A549 (cell line): ENCODE measurements at regions not wholly inside any gene's neighbourhood (a gene's known extent, or its start where the extent isn't known, plus 50 kb on each side); places are given as distances from the start of the nearest gene placed in this dataset.

ENCODE experiments used
- ATAC-seq, 2 experiments: fragments of 200-7000 bp in 1 of 2; fragments of >200 bp in 1 of 2; cut with Nextera tagmentation in 1 of 2; cut with Tn5 transposase in 1 of 2; 3 replicates each; pipeline versions ENCODE4 v1.8.0 to v1.9.1; 2018 to 2020; ENCODE audit warnings: mild to moderate bottlenecking in 1 of 2, moderate library complexity in 1 of 2
- CTCF ChIA-PET: fragments of 300-600 bp; sonication (Branson Sonifier 250); formaldehyde crosslinking; extraction: SDS; loops from one replicate; lab custom pipeline; 2021; ENCODE audit warnings: antibody characterized with exemption, inconsistent platforms; lab: Yijun Ruan, JAX
- POLR2A ChIA-PET: fragments of 350-600 bp; formaldehyde crosslinking; extraction: SDS; loops from one replicate; lab custom pipeline; 2021; ENCODE audit warnings: antibody characterized with exemption, inconsistent platforms; lab: Yijun Ruan, JAX
- DNase-seq, 2 experiments: peaks; one replicate each; pipeline versions ENCODE4 v3.0.0 to v3.0.0-alpha.2; 2011 to 2016; ENCODE audit warnings: low read depth in 1 of 2, low spot score in 1 of 2
- FAIRE-seq: peaks from 2 replicates; lab custom pipeline; 2011; peaks lifted over from hg19 to GRCh38; lab: Jason Lieb, UNC
- H3K27ac ChIP-seq, 2 experiments: fragments of >200 bp; sonication (Bioruptor Twin); formaldehyde crosslinking; 3 replicates each; pipeline ENCODE4 v1.5.1; 2016 to 2017
- H3K4me1 ChIP-seq: fragments of >200 bp; sonication (Bioruptor Twin); formaldehyde crosslinking; 3 replicates; pipeline ENCODE4 v1.6.1; 2016
- H3K4me2 ChIP-seq: fragments of >200 bp; sonication (Bioruptor Twin); formaldehyde crosslinking; 3 replicates; pipeline ENCODE4 v1.6.1; 2016
- H3K4me3 ChIP-seq: fragments of >200 bp; sonication (Bioruptor Twin); formaldehyde crosslinking; 3 replicates; pipeline ENCODE4 v1.5.1; 2016
- H3K9me3 ChIP-seq: fragments of >200 bp; sonication (Bioruptor Twin); formaldehyde crosslinking; 3 replicates; pipeline ENCODE4 v1.6.1; 2016
- BHLHE40 ChIP-seq: IDR thresholded peaks from 2 replicates; pipeline ENCODE4 v1.6.1; 2012; ENCODE audit warnings: low read depth, low read length, inconsistent platforms
- CBX2 ChIP-seq: fragments of 200-600 bp; sonication (generic); IDR thresholded peaks from 2 replicates; pipeline ENCODE4 v1.6.1; 2016; ENCODE audit warnings: low read depth, mild to moderate bottlenecking, borderline replicate concordance
- CHD2 ChIP-seq: fragments of 150-350 bp; IDR thresholded peaks from 2 replicates; pipeline ENCODE4 v1.6.1; 2014; ENCODE audit warnings: low read length; ENCODE audit not compliant: partially characterized antibody
- CHD4 ChIP-seq: fragments of 200-600 bp; sonication (generic); IDR thresholded peaks from 2 replicates; pipeline ENCODE4 v1.6.1; 2016; ENCODE audit warnings: antibody characterized with exemption, mild to moderate bottlenecking, borderline replicate concordance
- EHMT2 ChIP-seq: fragments of 200-600 bp; sonication (generic); IDR thresholded peaks from 2 replicates; pipeline ENCODE4 v1.6.1; 2016; ENCODE audit warnings: antibody characterized with exemption, low read depth, mild to moderate bottlenecking, moderate library complexity
- ESRRA ChIP-seq: fragments of 150-350 bp; IDR thresholded peaks from 2 replicates; pipeline ENCODE4 v1.6.1; 2014; ENCODE audit warnings: mild to moderate bottlenecking, low read length, borderline replicate concordance
- FOXS1 ChIP-seq: fragments of 250-450 bp; sonication (Bioruptor Pico); IDR thresholded peaks from 2 replicates; pipeline ENCODE4 v1.5.0; 2020; ENCODE audit warnings: mild to moderate bottlenecking, moderate library complexity
- GATA3 ChIP-seq: IDR thresholded peaks from 2 replicates; pipeline ENCODE4 v1.6.1; 2012; ENCODE audit warnings: borderline replicate concordance
- HDAC2 ChIP-seq: fragments of 200-600 bp; sonication (generic); IDR thresholded peaks from 2 replicates; pipeline ENCODE4 v1.6.1; 2016
- HOXA7 ChIP-seq: fragments of 250-450 bp; sonication (Bioruptor Pico); IDR thresholded peaks from 2 replicates; pipeline ENCODE4 v1.5.0; 2020; ENCODE audit warnings: mild to moderate bottlenecking, moderate library complexity
- JUN ChIP-seq, 2 experiments: fragments of >200 bp; sonication (Bioruptor Twin); formaldehyde crosslinking; IDR thresholded peaks; 2 replicates in 1 of 2; 3 replicates in 1 of 2; pipeline ENCODE4 v1.6.1; 2016 to 2017
- KDM1A ChIP-seq: fragments of 200-600 bp; sonication (generic); IDR thresholded peaks from 2 replicates; pipeline ENCODE4 v1.6.1; 2016; ENCODE audit warnings: low read depth, mild to moderate bottlenecking
- MAFK ChIP-seq: fragments of 450-650 bp; IDR thresholded peaks from 2 replicates; pipeline ENCODE4 v1.6.1; 2014; ENCODE audit not compliant: partially characterized antibody
- MYC ChIP-seq: IDR thresholded peaks from 2 replicates; pipeline ENCODE4 v1.6.1; 2012; ENCODE audit warnings: mild to moderate bottlenecking, inconsistent platforms, low read length, improper control_type of control experiment, borderline replicate concordance
- NFE2L2 ChIP-seq: fragments of 150-350 bp; conservative IDR thresholded peaks from 2 replicates; pipeline ENCODE4 v1.6.1; 2014; ENCODE audit warnings: low read length
- PHF8 ChIP-seq: fragments of 200-600 bp; sonication (generic); IDR thresholded peaks from 2 replicates; pipeline ENCODE4 v1.6.1; 2016; ENCODE audit warnings: low read depth, mild to moderate bottlenecking, antibody characterized with exemption, moderate library complexity, borderline replicate concordance
- POLR2A ChIP-seq: IDR thresholded peaks from 2 replicates; pipeline ENCODE4 v1.6.1; 2012; ENCODE audit warnings: mild to moderate bottlenecking, low read length
- POLR2AphosphoS2 ChIP-seq: conservative IDR thresholded peaks from 2 replicates; pipeline ENCODE4 v1.6.1; 2012; ENCODE audit warnings: low read length, improper control_type of control experiment, inconsistent platforms
- RFX5 ChIP-seq: fragments of 450-650 bp; IDR thresholded peaks from 2 replicates; pipeline ENCODE4 v1.7.1; 2014; ENCODE audit warnings: antibody characterized with exemption, mild to moderate bottlenecking, moderate library complexity
- RNF2 ChIP-seq: fragments of 200-600 bp; sonication (generic); IDR thresholded peaks from 2 replicates; pipeline ENCODE4 v1.6.1; 2016; ENCODE audit warnings: low read depth, mild to moderate bottlenecking, antibody characterized with exemption, moderate library complexity, borderline replicate concordance
- SMC3 ChIP-seq: fragments of >200 bp; sonication (Bioruptor Twin); formaldehyde crosslinking; IDR thresholded peaks from 3 replicates; pipeline ENCODE4 v1.6.1; 2018; ENCODE audit warnings: inconsistent platforms
- TP53 ChIP-seq: fragments of 250-450 bp; sonication (Bioruptor Pico); IDR thresholded peaks from 2 replicates; pipeline ENCODE4 v1.5.0; 2021; ENCODE audit warnings: mild to moderate bottlenecking, moderate library complexity
- WGBS: methylation state at CpG from one replicate; pipeline ENCODE4 v1.1.6; 2017; ENCODE audit errors: missing lambda C conversion rate; 5-methylcytosine and 5-hydroxymethylcytosine counted together
- TF ChIP-seq, protein P1 (sequence below): IDR thresholded peaks from 2 replicates; pipeline ENCODE4 v1.6.1; 2012; ENCODE audit warnings: low read depth, borderline replicate concordance
- TF ChIP-seq, protein P2 (sequence below): fragments of 200-600 bp; sonication (generic); IDR thresholded peaks from 2 replicates; pipeline ENCODE4 v1.6.1; 2016; ENCODE audit warnings: antibody characterized with exemption, mild to moderate bottlenecking, moderate library complexity

GRCh38 chr1:83776913-83777757 is 221.8 kb downstream of the TTLL7 start:
- Histone ChIP-seq H3K4me1 (no peaks in the 10 kb centered on the region), H3K4me2 (no peak overlapping the region), H3K27ac (no peak overlapping the region), H3K9me3 (no peaks in the 10 kb centered on the region), H3K4me3 (no peak overlapping the region)
- TF ChIP-seq BHLHE40, result no peak
- no peak for TF ChIP-seq MYC
- TF ChIP-seq POLR2A, result no peak
- no peak for TF ChIP-seq RFX5
- no peak for TF ChIP-seq POLR2AphosphoS2
- no peak for TF ChIP-seq RNF2
- no peak for TF ChIP-seq CHD4
- no peak for TF ChIP-seq JUN (IDR thresholded peaks at IDR 0.05)
- no peak for TF ChIP-seq MAFK
- TF ChIP-seq GATA3, result no peak
- no peak for TF ChIP-seq CHD2
- no peak for TF ChIP-seq PHF8
- no peak for TF ChIP-seq ESRRA
- TF ChIP-seq TP53 (CRISPR knock-in tag), result no peak
- no peak for TF ChIP-seq NFE2L2
- TF ChIP-seq HOXA7 (CRISPR knock-in tag), result no peak
- FAIRE-seq, result no peak
- ChIA-PET POLR2A (no interaction called here), CTCF (no interaction called here)
- ATAC-seq, result no peak
- no peak for DNase-seq
- whole genome bisulfite sequencing, result 25% methylated on average over 7 of the region's 7 CpGs

DNA sequence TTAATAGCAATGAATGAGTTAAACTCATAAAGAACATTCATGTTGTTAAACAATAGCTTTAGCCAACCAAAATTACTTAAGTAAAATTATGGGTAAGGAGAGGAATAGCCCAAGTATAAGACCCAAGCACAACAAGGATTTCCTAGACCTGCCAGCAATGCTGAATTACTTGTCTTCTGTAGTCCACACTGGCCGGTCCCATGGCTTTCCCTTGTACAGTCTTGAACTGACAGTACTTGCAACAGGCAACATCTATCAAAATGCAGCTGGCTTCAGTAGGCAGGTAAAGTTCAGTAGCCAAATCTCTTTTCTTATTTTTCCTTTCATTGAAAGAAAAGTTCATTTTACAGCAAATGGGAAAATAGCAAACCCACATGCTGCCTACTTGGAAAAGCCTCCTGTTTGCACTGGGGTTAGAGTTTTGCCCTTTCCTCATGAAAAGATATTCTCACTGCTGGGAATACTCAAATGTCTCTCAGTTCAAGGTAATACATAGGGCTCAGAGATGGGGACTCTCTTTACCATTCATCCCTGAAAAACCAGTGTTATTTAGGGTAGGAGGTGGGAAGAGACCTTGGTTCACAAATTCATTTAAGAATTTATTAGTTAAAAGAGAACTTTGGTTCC is 222.8 kb downstream of the TTLL7 start:
- CTCF ChIA-PET, result no interaction called here
- Histone ChIP-seq H3K4me2 (no peak overlapping the region), H3K9me3 (no peaks in the 10 kb centered on the region)
- ATAC-seq (no peak), FAIRE-seq (no peak)
- TF ChIP-seq SMC3 (no peak), FOXS1 (CRISPR knock-in tag) (no peak), CHD2 (no peak), HDAC2 (no peak), HOXA7 (CRISPR knock-in tag) (no peak), KDM1A (no peak), MAFK (no peak), CHD4 (no peak), CBX2 (no peak), RFX5 (no peak), EHMT2 (no peak)
- TF ChIP-seq, protein P1, sequence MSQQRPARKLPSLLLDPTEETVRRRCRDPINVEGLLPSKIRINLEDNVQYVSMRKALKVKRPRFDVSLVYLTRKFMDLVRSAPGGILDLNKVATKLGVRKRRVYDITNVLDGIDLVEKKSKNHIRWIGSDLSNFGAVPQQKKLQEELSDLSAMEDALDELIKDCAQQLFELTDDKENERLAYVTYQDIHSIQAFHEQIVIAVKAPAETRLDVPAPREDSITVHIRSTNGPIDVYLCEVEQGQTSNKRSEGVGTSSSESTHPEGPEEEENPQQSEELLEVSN, result no peak
- TF ChIP-seq, protein P2, sequence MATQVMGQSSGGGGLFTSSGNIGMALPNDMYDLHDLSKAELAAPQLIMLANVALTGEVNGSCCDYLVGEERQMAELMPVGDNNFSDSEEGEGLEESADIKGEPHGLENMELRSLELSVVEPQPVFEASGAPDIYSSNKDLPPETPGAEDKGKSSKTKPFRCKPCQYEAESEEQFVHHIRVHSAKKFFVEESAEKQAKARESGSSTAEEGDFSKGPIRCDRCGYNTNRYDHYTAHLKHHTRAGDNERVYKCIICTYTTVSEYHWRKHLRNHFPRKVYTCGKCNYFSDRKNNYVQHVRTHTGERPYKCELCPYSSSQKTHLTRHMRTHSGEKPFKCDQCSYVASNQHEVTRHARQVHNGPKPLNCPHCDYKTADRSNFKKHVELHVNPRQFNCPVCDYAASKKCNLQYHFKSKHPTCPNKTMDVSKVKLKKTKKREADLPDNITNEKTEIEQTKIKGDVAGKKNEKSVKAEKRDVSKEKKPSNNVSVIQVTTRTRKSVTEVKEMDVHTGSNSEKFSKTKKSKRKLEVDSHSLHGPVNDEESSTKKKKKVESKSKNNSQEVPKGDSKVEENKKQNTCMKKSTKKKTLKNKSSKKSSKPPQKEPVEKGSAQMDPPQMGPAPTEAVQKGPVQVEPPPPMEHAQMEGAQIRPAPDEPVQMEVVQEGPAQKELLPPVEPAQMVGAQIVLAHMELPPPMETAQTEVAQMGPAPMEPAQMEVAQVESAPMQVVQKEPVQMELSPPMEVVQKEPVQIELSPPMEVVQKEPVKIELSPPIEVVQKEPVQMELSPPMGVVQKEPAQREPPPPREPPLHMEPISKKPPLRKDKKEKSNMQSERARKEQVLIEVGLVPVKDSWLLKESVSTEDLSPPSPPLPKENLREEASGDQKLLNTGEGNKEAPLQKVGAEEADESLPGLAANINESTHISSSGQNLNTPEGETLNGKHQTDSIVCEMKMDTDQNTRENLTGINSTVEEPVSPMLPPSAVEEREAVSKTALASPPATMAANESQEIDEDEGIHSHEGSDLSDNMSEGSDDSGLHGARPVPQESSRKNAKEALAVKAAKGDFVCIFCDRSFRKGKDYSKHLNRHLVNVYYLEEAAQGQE, result no peak
- TF ChIP-seq, all 56 proteins: peak for 0
- 73% methylated on average over 1 of the region's 1 CpG for WGBS
- Histone ChIP-seq H3K4me3 (no peak overlapping the region), H3K4me1 (no peaks in the 10 kb centered on the region), H3K27ac (no peak overlapping the region)
- no peak for DNase-seq
- POLR2A ChIA-PET, result no interaction called here
